Left renal pelvis (tissue), 4 donors: ENCODE measurements at regions not wholly inside any gene's neighbourhood (a gene's known extent, or its start where the extent isn't known, plus 50 kb on each side); places are given as distances from the start of the nearest gene placed in this dataset.

Experiments used
- DNase-seq, 4 donors: peaks; one replicate each; pipeline ENCODE4 v3.0.0-alpha.2; 2013; ENCODE audit warnings: low read depth in 4 of 4, low spot score in 3 of 4

- DNase-seq: no peak
These were observed 679.7 kb downstream of the METTL4 start for GRCh38 chr18:1891641-1892040.

GRCh38 chr18:1892191-1892590, 679.1 kb downstream of the METTL4 start:
- no peak for DNase-seq

GRCh38 chr18:1895456-1896185, 675.7 kb downstream of the METTL4 start:
- no peak for DNase-seq

GRCh38 chr18:1906421-1906820, 664.9 kb downstream of the METTL4 start:
- no peak for DNase-seq

- DNase-seq: no peak
These were observed 663.7 kb downstream of the METTL4 start for GRCh38 chr18:1907470-1908206.

- no peak for DNase-seq
These were observed 656.8 kb downstream of the METTL4 start for GRCh38 chr18:1914489-1914888.

GRCh38 chr18:1916869-1917523, 654.3 kb downstream of the METTL4 start:
- DNase-seq: no peak

GRCh38 chr18:1917569-1917968, 653.7 kb downstream of the METTL4 start:
- DNase-seq: no peak

GRCh38 chr18:1922066-1922465, 649.2 kb downstream of the METTL4 start:
- DNase-seq: no peak

GRCh38 chr18:1928711-1929110, 642.6 kb downstream of the METTL4 start:
- DNase-seq: no peak

GRCh38 chr18:1929720-1930119, 641.6 kb downstream of the METTL4 start:
- no peak for DNase-seq

GRCh38 chr18:1930291-1931270, 640.7 kb downstream of the METTL4 start:
- DNase-seq: no peak

GRCh38 chr18:1952486-1952885, 618.8 kb downstream of the METTL4 start:
- DNase-seq: no peak

GRCh38 chr18:1954583-1955312, 616.6 kb downstream of the METTL4 start:
- DNase-seq: no peak

- DNase-seq: no peak
These were observed 612.5 kb downstream of the METTL4 start for GRCh38 chr18:1958798-1959197.

GRCh38 chr18:1965016-1965415, 606.3 kb downstream of the METTL4 start:
- DNase-seq: no peak

- DNase-seq: no peak
These were observed 605.8 kb downstream of the METTL4 start for GRCh38 chr18:1965541-1965940.

- no peak for DNase-seq
These were observed 602.4 kb downstream of the METTL4 start for GRCh38 chr18:1968801-1969498.

- no peak for DNase-seq
These were observed 594.8 kb downstream of the METTL4 start for GRCh38 chr18:1976484-1976883.
